ENCODE measurements at regions not wholly inside any gene's neighbourhood (a gene's known extent, or its start where the extent isn't known, plus 50 kb on each side); places are given as distances from the start of the nearest gene placed in this dataset.
A peak's percentile ranks its signal among the peaks of the same experiment; 100 is the strongest.

GRCh38 chr11:130711193-130711592, 205.1 kb downstream of the SNX19 start:
- CTCF ChIA-PET, result interaction anchor here (1.4 kb wide), 1 partner anchor 276 kb away, joined by 5 read pairs; no protein-coding TSS in a partner anchor
- no peak overlapping the region for H3K4me3 ChIP-seq (ENCODE audit: low read depth, low read length)

GRCh38 chr11:130712480-130712879, 203.8 kb downstream of the SNX19 start:
- CTCF ChIA-PET, result interaction anchor here (0.6 to 1.4 kb wide), 3 partner anchors 149 to 278 kb away, joined by 4 to 5 read pairs (median 5); no protein-coding TSS in a partner anchor
- TF ChIP-seq ZNF239 (tag by site-specific recombination; IDR thresholded peaks at IDR 0.05) (no peak), ZNF544 (tag by site-specific recombination; IDR thresholded peaks at IDR 0.05) (no peak), ZNF19 (tag by site-specific recombination; IDR thresholded peaks at IDR 0.05; ENCODE audit: low read depth) (no peak), BCL11A (tag by site-specific recombination; IDR thresholded peaks at IDR 0.05; ENCODE audit: low read depth) (no peak), ZNF600 (tag by site-specific recombination; IDR thresholded peaks at IDR 0.05) (no peak), YY1 (tag by site-specific recombination; IDR thresholded peaks at IDR 0.05) (no peak), ATF2 (tag by site-specific recombination; IDR thresholded peaks at IDR 0.05; ENCODE audit: low read depth) (no peak), ZNF221 (tag by site-specific recombination; IDR thresholded peaks at IDR 0.05; ENCODE audit: borderline replicate concordance) (no peak)
- no peaks in the 10 kb centered on the region for H3K4me1 ChIP-seq (ENCODE audit: control insufficient read depth, insufficient read depth, low read length)
- H3K9me3 ChIP-seq (ENCODE audit: control insufficient read depth, insufficient read depth, low read depth, low read length), result no peaks in the 10 kb centered on the region
- POLR2A ChIA-PET, result no interaction called here
- H3K36me3 ChIP-seq (ENCODE audit: control insufficient read depth in 2 of 2, insufficient read depth in 1 of 2, low read length in 2 of 2), result no peaks in the 10 kb centered on the region
- no peak overlapping the region for H3K4me3 ChIP-seq (ENCODE audit: low read depth, low read length)
- no peak overlapping the region for H3K27ac ChIP-seq (ENCODE audit: extremely low read depth, low read depth, low read length)

More at GRCh38 chr11:130711193-130711592, 205.1 kb downstream of the SNX19 start:
- POLR2A ChIA-PET, result no interaction called here
- H3K4me1 ChIP-seq (ENCODE audit: control insufficient read depth, insufficient read depth, low read length), result no peaks in the 10 kb centered on the region
- TF ChIP-seq ZIC2 (tag by site-specific recombination; IDR thresholded peaks at IDR 0.05) (peak; percentile 55), ZNF214 (tag by site-specific recombination; IDR thresholded peaks at IDR 0.05; ENCODE audit: borderline replicate concordance) (no peak)
- no peak overlapping the region for H3K27ac ChIP-seq (ENCODE audit: extremely low read depth, low read depth, low read length)
- no peaks in the 10 kb centered on the region for H3K36me3 ChIP-seq (ENCODE audit: control insufficient read depth in 2 of 2, insufficient read depth in 1 of 2, low read length in 2 of 2)
- H3K9me3 ChIP-seq (ENCODE audit: control insufficient read depth, insufficient read depth, low read depth, low read length), result no peaks in the 10 kb centered on the region

GRCh38 chr11:130715085-130715876, 201.0 kb downstream of the SNX19 start:
- no peak overlapping the region for H3K27ac ChIP-seq (ENCODE audit: extremely low read depth, low read depth, low read length)
- H3K4me3 ChIP-seq (ENCODE audit: low read depth, low read length), result no peak overlapping the region
- H3K36me3 ChIP-seq (ENCODE audit: control insufficient read depth in 2 of 2, insufficient read depth in 1 of 2, low read length in 2 of 2), result no peaks in the 10 kb centered on the region
- H3K9me3 ChIP-seq (ENCODE audit: control insufficient read depth, insufficient read depth, low read depth, low read length), result no peaks in the 10 kb centered on the region
- CTCF ChIA-PET, result interaction anchor here (0.6 kb wide), 1 partner anchor 131 kb away, joined by 5 read pairs; no protein-coding TSS in a partner anchor
- no peaks in the 10 kb centered on the region for H3K4me1 ChIP-seq (ENCODE audit: control insufficient read depth, insufficient read depth, low read length)
- POLR2A ChIA-PET, result no interaction called here
- TF ChIP-seq ZNF473 (tag by site-specific recombination; IDR thresholded peaks at IDR 0.05) (no peak), ZNF148 (tag by site-specific recombination; IDR thresholded peaks at IDR 0.05; ENCODE audit: borderline replicate concordance) (no peak), GLIS1 (tag by site-specific recombination; IDR thresholded peaks at IDR 0.05) (no peak), ZBTB20 (tag by site-specific recombination; IDR thresholded peaks at IDR 0.05) (no peak), ZNF221 (tag by site-specific recombination; IDR thresholded peaks at IDR 0.05; ENCODE audit: borderline replicate concordance) (no peak), ZNF785 (tag by site-specific recombination; IDR thresholded peaks at IDR 0.05) (no peak), HIC1 (tag by site-specific recombination; IDR thresholded peaks at IDR 0.05) (no peak), ZNF114 (tag by site-specific recombination; IDR thresholded peaks at IDR 0.05) (no peak), ZNF629 (tag by site-specific recombination; IDR thresholded peaks at IDR 0.05) (no peak), SP7 (tag by site-specific recombination; IDR thresholded peaks at IDR 0.05) (no peak), ZNF324 (tag by site-specific recombination; IDR thresholded peaks at IDR 0.05) (no peak), ZNF571 (tag by site-specific recombination; IDR thresholded peaks at IDR 0.05) (no peak)
